B cell (primary cell): ENCODE measurements at regions not wholly inside any gene's neighbourhood (a gene's known extent, or its start where the extent isn't known, plus 50 kb on each side); places are given as distances from the start of the nearest gene placed in this dataset.

Experiments
- ATAC-seq: fragments of 200-7000 bp; cut with Tn5 transposase; one replicate; pipeline ENCODE4 v1.10.0; 2021; ENCODE audit warnings: low read depth, mild to moderate bottlenecking, moderate number of reproducible peaks, moderate library complexity
- CTCF ChIA-PET: fragments of 350-600 bp; sonication (Branson Sonifier 250); formaldehyde crosslinking; loops from one replicate; lab custom pipeline; 2021; ENCODE audit warnings: antibody characterized with exemption, inconsistent platforms; lab: Charles Lee
- POLR2A ChIA-PET: fragments of 350-600 bp; sonication (Branson Sonifier 250); formaldehyde crosslinking; loops from one replicate; lab custom pipeline; 2021; ENCODE audit warnings: antibody characterized with exemption; lab: Charles Lee
- DNase-seq: peaks from one replicate; pipeline ENCODE4 v3.0.0; 2013
- H2AFZ ChIP-seq: 2 replicates; pipeline ENCODE4 v1.6.1; 2012; ENCODE audit warnings: mild to moderate bottlenecking, low read depth, low read length; ENCODE audit not compliant: insufficient read depth, poor library complexity, severe bottlenecking
- H3K27ac ChIP-seq, 2 donors: 1 replicate in 1 of 2; 2 replicates in 1 of 2; pipeline ENCODE4 v1.5.1; 2012 to 2013; ENCODE audit warnings: low read length in 2 of 2, mild to moderate bottlenecking in 2 of 2, moderate library complexity in 1 of 2
- H3K27me3 ChIP-seq, 4 experiments: fragments of 200-600 bp in 1 of 4; sonication (generic) in 1 of 4; replicated peaks in 1 of 4; 1 replicate in 2 of 4; 2 replicates in 2 of 4; pipeline versions ENCODE4 v1.6.1 to v1.7.0; 2013 to 2016; ENCODE audit warnings: low read length in 3 of 4, mild to moderate bottlenecking in 2 of 4, mixed read lengths in 1 of 4, moderate library complexity in 1 of 4; ENCODE audit not compliant: insufficient read depth in 4 of 4, control insufficient read depth in 3 of 4; ENCODE audit errors: control extremely low read depth in 1 of 4
- H3K36me3 ChIP-seq, 2 experiments: replicated peaks in 1 of 2; 1 replicate in 1 of 2; 2 replicates in 1 of 2; pipeline versions ENCODE4 v1.6.1 to v1.7.1; 2013; ENCODE audit warnings: low read length in 1 of 2; ENCODE audit not compliant: insufficient read depth in 2 of 2, control insufficient read depth in 1 of 2; ENCODE audit errors: control extremely low read depth in 1 of 2, extremely low read depth in 1 of 2
- H3K4me1 ChIP-seq, 2 donors: fragments of 200-600 bp in 1 of 2; sonication (generic) in 1 of 2; 1 replicate in 1 of 2; 2 replicates in 1 of 2; pipeline versions ENCODE4 v1.5.1 to v1.6.1; 2013 to 2017; ENCODE audit warnings: low read length in 2 of 2; ENCODE audit not compliant: control insufficient read depth in 2 of 2, insufficient read depth in 2 of 2
- H3K4me2 ChIP-seq: replicated peaks from 2 replicates; pipeline ENCODE3; 2012; ENCODE audit warnings: mild to moderate bottlenecking, low read depth, low read length; ENCODE audit not compliant: poor library complexity, severe bottlenecking
- H3K4me3 ChIP-seq, 5 experiments: fragments of 200-600 bp in 1 of 5; sonication (generic) in 1 of 5; 1 replicate in 3 of 5; 2 replicates in 2 of 5; pipeline versions ENCODE4 v1.5.1 to v1.7.0; 2011 to 2016; ENCODE audit warnings: low read length in 4 of 5, mild to moderate bottlenecking in 4 of 5, low read depth in 2 of 5, control low read depth in 1 of 5, moderate library complexity in 1 of 5; ENCODE audit not compliant: insufficient read depth in 1 of 5; ENCODE audit errors: control extremely low read depth in 1 of 5, extremely low read depth in 1 of 5
- H3K79me2 ChIP-seq: fragments of 200-600 bp; sonication (generic); one replicate; pipeline ENCODE4 v1.6.0; 2016; ENCODE audit warnings: low read length; ENCODE audit not compliant: control insufficient read depth, insufficient read depth
- H3K9ac ChIP-seq: fragments of 200-600 bp; sonication (generic); 2 replicates; pipeline ENCODE4 v1.6.1; 2017; ENCODE audit warnings: mild to moderate bottlenecking, low read length, moderate library complexity
- H3K9me3 ChIP-seq, 3 donors: one replicate each; pipeline versions ENCODE4 v1.6.1 to v1.7.1; 2013; ENCODE audit warnings: low read length in 2 of 3; ENCODE audit not compliant: control insufficient read depth in 2 of 3, insufficient read depth in 1 of 3; ENCODE audit errors: control extremely low read depth in 1 of 3
- H4K20me1 ChIP-seq: 2 replicates; pipeline ENCODE4 v1.6.0; 2012; ENCODE audit warnings: mild to moderate bottlenecking, low read length; ENCODE audit not compliant: insufficient read depth, control insufficient read depth, poor library complexity, severe bottlenecking
- H3K27ac Mint-ChIP-seq: one replicate; pipeline ENCODE4 v1.8.0; 2021; ENCODE audit warnings: mixed read lengths
- H3K27me3 Mint-ChIP-seq: one replicate; pipeline ENCODE4 v1.8.0; 2021; ENCODE audit warnings: mixed read lengths
- H3K4me1 Mint-ChIP-seq: one replicate; pipeline ENCODE4 v1.8.0; 2021; ENCODE audit warnings: mixed read lengths
- H3K4me3 Mint-ChIP-seq: one replicate; pipeline ENCODE4 v1.8.0; 2021; ENCODE audit warnings: mixed read lengths
- H3K9me3 Mint-ChIP-seq: one replicate; pipeline ENCODE4 v1.8.0; 2022; ENCODE audit warnings: mixed read lengths; ENCODE audit not compliant: insufficient read depth
- EZH2 ChIP-seq: IDR thresholded peaks from 2 replicates; pipeline ENCODE4 v1.6.1; 2012; ENCODE audit warnings: borderline replicate concordance, low read depth, mild to moderate bottlenecking, moderate library complexity, low read length; ENCODE audit not compliant: insufficient read depth, poor library complexity, severe bottlenecking
- WGBS: methylation state at CpG from one replicate; pipeline ENCODE4 v1.1.5; 2013; ENCODE audit warnings: missing lambda C conversion rate; ENCODE audit not compliant: insufficient coverage; 5-methylcytosine and 5-hydroxymethylcytosine counted together
- intact Hi-C: fragments of 100-400 bp; cut with micrococcal nuclease; formaldehyde crosslinking; loops from one replicate; pipeline ENCODE4 v1.10.0; 2022
- TF ChIP-seq, protein P1 (sequence below): fragments of 200-600 bp; IDR thresholded peaks from one replicate; pipeline ENCODE4 v1.8.0; 2022; ENCODE audit warnings: antibody characterized with exemption, mild to moderate bottlenecking

DNA sequence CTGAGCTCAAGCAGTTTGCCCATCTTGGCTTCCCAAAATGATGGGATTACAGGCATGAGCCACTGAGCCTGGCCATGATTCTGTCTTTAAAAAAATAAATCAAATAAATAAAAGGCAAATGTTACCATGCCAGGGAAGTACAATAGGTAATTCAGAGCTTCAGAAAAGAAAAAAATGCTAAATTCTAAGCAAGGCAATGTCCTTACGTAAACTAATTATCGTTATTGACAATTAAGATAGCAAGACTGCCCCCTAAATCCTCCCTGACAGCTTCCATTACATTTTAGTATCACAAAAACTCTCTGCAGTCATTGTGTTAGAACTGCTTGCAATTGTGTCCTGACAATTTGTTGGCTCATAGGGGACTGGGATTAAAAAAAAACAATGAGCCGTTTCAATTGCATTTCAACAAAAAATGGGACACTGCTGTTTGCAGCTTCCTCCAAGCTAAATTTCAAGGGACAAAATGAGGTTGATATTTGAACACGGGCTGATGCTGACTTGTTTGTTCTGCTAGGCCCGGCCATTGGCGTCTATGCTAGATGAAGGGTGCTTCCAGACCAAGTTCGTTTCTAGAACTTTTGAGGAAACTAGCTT is 88.9 kb downstream of the MOGAT1 start:
- CTCF ChIA-PET: interaction anchor here (1.9 kb wide), 1 partner anchor 143 kb away, joined by 5 read pairs; no protein-coding TSS in a partner anchor
- Mint-ChIP-seq H3K27ac (no peak overlapping the region), H3K9me3 (no peaks in the 10 kb centered on the region), H3K27me3 (peaks cover 14% of the 10 kb centered on the region), H3K4me1 (no peaks in the 10 kb centered on the region), H3K4me3 (no peak overlapping the region)
- Histone ChIP-seq H2AFZ (no peak overlapping the region), H4K20me1 (no peaks in the 10 kb centered on the region), H3K4me1 (no peaks in the 10 kb centered on the region), H3K4me3 (no peak overlapping the region), H3K27me3 (peaks cover 0 to 4% (median 0%) of the 10 kb centered on the region in 4 experiments), H3K36me3 (no peaks in the 10 kb centered on the region), H3K9ac (no peak overlapping the region), H3K27ac (no peak overlapping the region), H3K9me3 (no peaks in the 10 kb centered on the region), H3K4me2 (no peak overlapping the region), H3K79me2 (no peaks in the 10 kb centered on the region)
- intact Hi-C loops: no loop called here
- DNase-seq: no peak
- 76% methylated on average over 3 of the region's 7 CpGs for WGBS
- TF ChIP-seq, protein P1, sequence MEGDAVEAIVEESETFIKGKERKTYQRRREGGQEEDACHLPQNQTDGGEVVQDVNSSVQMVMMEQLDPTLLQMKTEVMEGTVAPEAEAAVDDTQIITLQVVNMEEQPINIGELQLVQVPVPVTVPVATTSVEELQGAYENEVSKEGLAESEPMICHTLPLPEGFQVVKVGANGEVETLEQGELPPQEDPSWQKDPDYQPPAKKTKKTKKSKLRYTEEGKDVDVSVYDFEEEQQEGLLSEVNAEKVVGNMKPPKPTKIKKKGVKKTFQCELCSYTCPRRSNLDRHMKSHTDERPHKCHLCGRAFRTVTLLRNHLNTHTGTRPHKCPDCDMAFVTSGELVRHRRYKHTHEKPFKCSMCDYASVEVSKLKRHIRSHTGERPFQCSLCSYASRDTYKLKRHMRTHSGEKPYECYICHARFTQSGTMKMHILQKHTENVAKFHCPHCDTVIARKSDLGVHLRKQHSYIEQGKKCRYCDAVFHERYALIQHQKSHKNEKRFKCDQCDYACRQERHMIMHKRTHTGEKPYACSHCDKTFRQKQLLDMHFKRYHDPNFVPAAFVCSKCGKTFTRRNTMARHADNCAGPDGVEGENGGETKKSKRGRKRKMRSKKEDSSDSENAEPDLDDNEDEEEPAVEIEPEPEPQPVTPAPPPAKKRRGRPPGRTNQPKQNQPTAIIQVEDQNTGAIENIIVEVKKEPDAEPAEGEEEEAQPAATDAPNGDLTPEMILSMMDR: no peak
- TF ChIP-seq EZH2: no peak
- POLR2A ChIA-PET: no interaction called here
- ATAC-seq: no peak

- H3K27ac Mint-ChIP-seq: no peak overlapping the region
- H3K4me1 ChIP-seq: no peaks in the 10 kb centered on the region
- no peak for DNase-seq
- no CpG with 5 or more reads among the region's 3 CpGs for WGBS
- CTCF ChIA-PET: no interaction called here
- peaks cover 0 to 4% (median 0%) of the 10 kb centered on the region in 4 experiments for H3K27me3 ChIP-seq
- H3K27me3 Mint-ChIP-seq: peaks cover 19% of the 10 kb centered on the region
- ATAC-seq: no peak
- H3K9ac ChIP-seq: no peak overlapping the region
- H3K4me1 Mint-ChIP-seq: no peaks in the 10 kb centered on the region
- no peak overlapping the region for H3K4me2 ChIP-seq
- intact Hi-C loops: no loop called here
- no peak overlapping the region for H3K27ac ChIP-seq
- H4K20me1 ChIP-seq: no peaks in the 10 kb centered on the region
- H2AFZ ChIP-seq: no peak overlapping the region
- H3K9me3 Mint-ChIP-seq: no peaks in the 10 kb centered on the region
- no peaks in the 10 kb centered on the region for H3K9me3 ChIP-seq
- TF ChIP-seq, protein P1: no peak
- no peak for TF ChIP-seq EZH2
- POLR2A ChIA-PET: no interaction called here
- no peak overlapping the region for H3K4me3 ChIP-seq
- H3K36me3 ChIP-seq: no peaks in the 10 kb centered on the region
- no peak overlapping the region for H3K4me3 Mint-ChIP-seq
- H3K79me2 ChIP-seq: no peaks in the 10 kb centered on the region
These were observed 90.4 kb downstream of the MOGAT1 start for GRCh38 chr2:222761888-222762287.
